ENCODE measurements at regions not wholly inside any gene's neighbourhood (a gene's known extent, or its start where the extent isn't known, plus 50 kb on each side); places are given as distances from the start of the nearest gene placed in this dataset.

GRCh38 chr11:131246663-131247062 is 123.8 kb upstream of the NTM start:
- TF ChIP-seq POLR2AphosphoS5 (IDR thresholded peaks at IDR 0.05; ENCODE audit: low read depth, low read length) (no peak), CTCF (IDR thresholded peaks at IDR 0.05) (peak; percentile 65)
